HCT116 (cell line): ENCODE measurements at regions not wholly inside any gene's neighbourhood (a gene's known extent, or its start where the extent isn't known, plus 50 kb on each side); places are given as distances from the start of the nearest gene placed in this dataset.

Experiments used
- ATAC-seq: fragments of 200-7000 bp; cut with Tn5 transposase; 2 replicates; pipeline ENCODE4 v1.9.1; 2020; ENCODE audit warnings: mild to moderate bottlenecking, moderate library complexity
- BruUV-seq: library from RNA; stranded (reverse); fragments of 400-500 nt; replicated peaks from 2 replicates; lab custom pipeline; 2021; lab: Mats Ljungman, UMichigan
- CTCF ChIA-PET: fragments of 300-600 bp; sonication (Branson Sonifier 250); formaldehyde crosslinking; loops from one replicate; lab custom pipeline; 2021; ENCODE audit warnings: antibody characterized with exemption; lab: Charles Lee
- POLR2A ChIA-PET: fragments of 300-600, 350-600 bp; sonication (Branson Sonifier 250); formaldehyde crosslinking; loops from one replicate; lab custom pipeline; 2021; ENCODE audit warnings: antibody characterized with exemption; lab: Charles Lee
- RAD21 ChIA-PET, 2 experiments: fragments of 300-600 bp; sonication (Branson Sonifier 250); formaldehyde crosslinking; loops; one replicate each; lab custom pipeline; 2023; ENCODE audit warnings: low total read pairs in 2 of 2; ENCODE audit not compliant: uncharacterized antibody in 2 of 2, unreplicated experiment in 2 of 2, low non-redundant PET in 1 of 2; lab: Charles Lee
- DNase-seq: peaks from one replicate; pipeline ENCODE4 v3.0.0-alpha.2; 2010; ENCODE audit warnings: low read depth, low spot score
- H2AFZ ChIP-seq: fragments of 200-600 bp; shearing (Covaris generic), sonication (generic); 2 replicates; pipeline ENCODE4 v1.6.1; 2017; ENCODE audit warnings: low read depth, mixed run types, mixed read lengths, antibody characterized with exemption, low read length; ENCODE audit not compliant: poor library complexity, severe bottlenecking
- H3K27ac ChIP-seq: 2 replicates; pipeline ENCODE4 v1.5.1; 2012; ENCODE audit warnings: low read depth, low read length
- H3K27me3 ChIP-seq: fragments of 200-600 bp; sonication (generic); 2 replicates; pipeline ENCODE4 v1.6.1; 2016; ENCODE audit warnings: mixed run types, low read length, mixed read lengths; ENCODE audit not compliant: insufficient read depth
- H3K36me3 ChIP-seq, 2 experiments: fragments of 200-500 bp in 1 of 2; fragments of 200-600 bp in 1 of 2; sonication (Bioruptor generic) in 1 of 2; sonication (generic) in 1 of 2; 2 replicates each; pipeline versions ENCODE4 v1.5.1 to v1.6.1; 2014 to 2016; ENCODE audit warnings: low read length in 2 of 2, inconsistent platforms in 1 of 2, mixed read lengths in 1 of 2, mixed run types in 1 of 2; ENCODE audit not compliant: insufficient read depth in 2 of 2, control insufficient read depth in 1 of 2
- H3K4me1 ChIP-seq, 2 experiments: fragments of 200-600 bp in 1 of 2; sonication (generic) in 1 of 2; 2 replicates each; pipeline versions ENCODE4 v1.5.1 to v1.6.1; 2012 to 2017; ENCODE audit warnings: low read length in 2 of 2, inconsistent platforms in 1 of 2, mild to moderate bottlenecking in 1 of 2, mixed read lengths in 1 of 2, mixed run types in 1 of 2, moderate library complexity in 1 of 2; ENCODE audit not compliant: insufficient read depth in 2 of 2, control insufficient read depth in 1 of 2
- H3K4me2 ChIP-seq: fragments of 200-600 bp; sonication (generic); 2 replicates; pipeline ENCODE4 v1.6.1; 2017; ENCODE audit warnings: mixed run types, low read length, mixed read lengths
- H3K4me3 ChIP-seq, 2 experiments: fragments of 200-600 bp in 1 of 2; sonication (generic) in 1 of 2; replicated peaks in 1 of 2; 2 replicates each; pipeline ENCODE4 v1.5.1; 2011 to 2016; ENCODE audit warnings: low read length in 2 of 2, control low read depth in 1 of 2, low read depth in 1 of 2, mild to moderate bottlenecking in 1 of 2, mixed read lengths in 1 of 2, mixed run types in 1 of 2
- H3K79me2 ChIP-seq: fragments of 200-600 bp; sonication (generic); 2 replicates; pipeline ENCODE4 v1.6.1; 2017; ENCODE audit warnings: mild to moderate bottlenecking, mixed run types, low read length, moderate library complexity, mixed read lengths; ENCODE audit not compliant: insufficient read depth
- H3K9ac ChIP-seq: fragments of 200-600 bp; sonication (generic); 2 replicates; pipeline ENCODE4 v1.6.1; 2016; ENCODE audit warnings: low read length, mixed read lengths
- H3K9me2 ChIP-seq: fragments of 200-600 bp; sonication (generic), shearing (Covaris generic); 2 replicates; pipeline ENCODE4 v1.6.1; 2017; ENCODE audit warnings: mixed run types, mild to moderate bottlenecking, moderate library complexity; ENCODE audit not compliant: insufficient read depth
- H3K9me3 ChIP-seq, 2 experiments: fragments of 200-500 bp in 1 of 2; fragments of 200-600 bp in 1 of 2; sonication (Bioruptor generic) in 1 of 2; sonication (generic) in 1 of 2; 2 replicates each; pipeline ENCODE4 v1.6.1; 2014 to 2017; ENCODE audit warnings: low read length in 2 of 2, mixed read lengths in 2 of 2, inconsistent platforms in 1 of 2, low read depth in 1 of 2, mild to moderate bottlenecking in 1 of 2, mixed run types in 1 of 2, moderate library complexity in 1 of 2; ENCODE audit not compliant: control insufficient read depth in 1 of 2, insufficient read depth in 1 of 2
- H4K20me1 ChIP-seq: fragments of 200-600 bp; sonication (generic), shearing (Covaris generic); 2 replicates; pipeline ENCODE4 v1.6.1; 2017; ENCODE audit warnings: mixed run types, mild to moderate bottlenecking, moderate library complexity; ENCODE audit not compliant: insufficient read depth
- CBX3 ChIP-seq: IDR thresholded peaks from 2 replicates; pipeline ENCODE4 v1.6.1; 2012; ENCODE audit warnings: low read depth
- EGR1 ChIP-seq: IDR thresholded peaks from 2 replicates; pipeline ENCODE4 v1.6.1; 2012; ENCODE audit warnings: low read depth
- ELF1 ChIP-seq: IDR thresholded peaks from 2 replicates; pipeline ENCODE4 v1.6.1; 2012; ENCODE audit warnings: low read depth, borderline replicate concordance
- MAX ChIP-seq: IDR thresholded peaks from 2 replicates; pipeline ENCODE4 v1.6.1; 2012
- POLR2AphosphoS5 ChIP-seq: IDR thresholded peaks from 2 replicates; pipeline ENCODE4 v1.6.1; 2011; ENCODE audit warnings: mild to moderate bottlenecking, low read depth, low read length, moderate library complexity
- REST ChIP-seq: IDR thresholded peaks from 2 replicates; pipeline ENCODE4 v1.6.1; 2012; ENCODE audit warnings: low read depth
- SIN3A ChIP-seq: IDR thresholded peaks from 2 replicates; pipeline ENCODE4 v1.6.1; 2012; ENCODE audit warnings: low read depth
- SP1 ChIP-seq: IDR thresholded peaks from 2 replicates; pipeline ENCODE4 v1.6.1; 2012; ENCODE audit warnings: low read depth
- YY1 ChIP-seq: IDR thresholded peaks from 2 replicates; pipeline ENCODE4 v1.6.1; 2011; ENCODE audit warnings: low read length, low read depth, moderate library complexity, mild to moderate bottlenecking; ENCODE audit not compliant: insufficient replicate concordance; ENCODE audit errors: extremely low read depth
- ZFX ChIP-seq: fragments of 450-650 bp; IDR thresholded peaks from 2 replicates; pipeline ENCODE4 v1.6.1; 2017
- ZNF274 ChIP-seq: fragments of 200-500 bp; sonication (Bioruptor generic); IDR thresholded peaks from 2 replicates; pipeline ENCODE4 v1.6.1; 2014; ENCODE audit warnings: mild to moderate bottlenecking, low read depth, low read length, inconsistent platforms
- intact Hi-C: fragments of 100-400 bp; cut with micrococcal nuclease; formaldehyde crosslinking; loops from 2 replicates; pipeline ENCODE4 v1.10.0; 2022
- TF ChIP-seq, protein P1 (sequence below): IDR thresholded peaks from 2 replicates; pipeline ENCODE4 v1.6.1; 2012

GRCh38 chr11:116257092-116257491, 515.7 kb downstream of the BUD13 start:
- peak; percentile 4 for DNase-seq
- Histone ChIP-seq H3K27me3 (peaks cover 58% of the 10 kb centered on the region), H2AFZ (no peak overlapping the region), H3K4me3 (no peak overlapping the region), H3K27ac (no peak overlapping the region), H3K4me1 (no peaks in the 10 kb centered on the region), H3K79me2 (no peaks in the 10 kb centered on the region), H3K36me3 (no peaks in the 10 kb centered on the region), H4K20me1 (no peaks in the 10 kb centered on the region), H3K9me3 (no peaks in the 10 kb centered on the region), H3K9ac (no peak overlapping the region), H3K9me2 (no peaks in the 10 kb centered on the region), H3K4me2 (no peak overlapping the region)
- CTCF ChIA-PET, result no interaction called here
- TF ChIP-seq POLR2AphosphoS5 (no peak), SP1 (peak; percentile 30; the same call in 1 of the 2 replicates), ZNF274 (no peak)
- intact Hi-C loops, result no loop called here
- POLR2A ChIA-PET, result no interaction called here
- peak; percentile 82 for ATAC-seq
- no TSS peak for BruUV-seq
- RAD21 ChIA-PET, result no interaction called here

GRCh38 chr11:116256215-116256614, 516.6 kb downstream of the BUD13 start:
- Histone ChIP-seq H3K79me2 (no peaks in the 10 kb centered on the region), H3K27me3 (peaks cover 50% of the 10 kb centered on the region), H3K9me3 (no peaks in the 10 kb centered on the region), H3K9ac (no peak overlapping the region), H3K4me2 (no peak overlapping the region), H3K4me1 (no peaks in the 10 kb centered on the region), H3K36me3 (no peaks in the 10 kb centered on the region), H4K20me1 (no peaks in the 10 kb centered on the region), H2AFZ (no peak overlapping the region), H3K27ac (no peak overlapping the region), H3K4me3 (no peak overlapping the region), H3K9me2 (no peaks in the 10 kb centered on the region)
- TF ChIP-seq SIN3A, result no peak
- TF ChIP-seq, protein P1, sequence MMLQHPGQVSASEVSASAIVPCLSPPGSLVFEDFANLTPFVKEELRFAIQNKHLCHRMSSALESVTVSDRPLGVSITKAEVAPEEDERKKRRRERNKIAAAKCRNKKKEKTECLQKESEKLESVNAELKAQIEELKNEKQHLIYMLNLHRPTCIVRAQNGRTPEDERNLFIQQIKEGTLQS, result no peak
- no peak for TF ChIP-seq ZNF274
- TF ChIP-seq MAX, result no peak
- no peak for TF ChIP-seq EGR1
- TF ChIP-seq YY1, result no peak
- TF ChIP-seq REST, result no peak
- no peak for TF ChIP-seq ZFX
- no peak for TF ChIP-seq CBX3
- no peak for TF ChIP-seq SP1
- TF ChIP-seq ELF1, result no peak
- no peak for ATAC-seq
- ChIA-PET POLR2A (no interaction called here), CTCF (no interaction called here), RAD21 (no interaction called here)
- DNase-seq, result no peak
- intact Hi-C loops, result no loop called here
- BruUV-seq, result no TSS peak
